A549 (cell line): ENCODE measurements at regions not wholly inside any gene's neighbourhood (a gene's known extent, or its start where the extent isn't known, plus 50 kb on each side); places are given as distances from the start of the nearest gene placed in this dataset.

Experiments used
- CEBPB ChIP-seq, 2 experiments: fragments of >200 bp in 1 of 2; sonication (Bioruptor Twin) in 1 of 2; formaldehyde crosslinking in 1 of 2; IDR thresholded peaks; 2 replicates each; pipeline ENCODE4 v1.6.1; 2012 to 2016
- JUN ChIP-seq, 2 experiments: fragments of >200 bp; sonication (Bioruptor Twin); formaldehyde crosslinking; IDR thresholded peaks; 2 replicates in 1 of 2; 3 replicates in 1 of 2; pipeline ENCODE4 v1.6.1; 2016 to 2017
- NPAS2 ChIP-seq: fragments of 250-450 bp; sonication (Bioruptor Pico); IDR thresholded peaks from 2 replicates; pipeline ENCODE4 v1.8.0; 2022; ENCODE audit warnings: mild to moderate bottlenecking, moderate library complexity, borderline replicate concordance
- POLR2A ChIP-seq: IDR thresholded peaks from 2 replicates; pipeline ENCODE4 v1.6.1; 2012; ENCODE audit warnings: mild to moderate bottlenecking, low read length
- RAD21 ChIP-seq, 2 experiments: fragments of >200 bp in 1 of 2; sonication (Bioruptor Twin) in 1 of 2; formaldehyde crosslinking in 1 of 2; IDR thresholded peaks in 1 of 2; conservative IDR thresholded peaks in 1 of 2; 2 replicates in 1 of 2; 3 replicates in 1 of 2; pipeline ENCODE4 v1.6.1; 2012 to 2018; ENCODE audit warnings: inconsistent platforms in 1 of 2
- TF ChIP-seq, protein P1 (sequence below): fragments of 150-350 bp; IDR thresholded peaks from 2 replicates; pipeline ENCODE4 v1.6.1; 2014; ENCODE audit warnings: low read depth, mild to moderate bottlenecking, low read length
- TF ChIP-seq, protein P2 (sequence below): fragments of >200 bp; sonication (Bioruptor Twin); formaldehyde crosslinking; IDR thresholded peaks from 3 replicates; pipeline ENCODE4 v1.5.1; 2016
- TF ChIP-seq, protein P3 (sequence below): fragments of 450-650 bp; IDR thresholded peaks from 2 replicates; pipeline ENCODE4 v1.6.1; 2014; ENCODE audit warnings: antibody characterized with exemption
- TF ChIP-seq, protein P4 (sequence below): fragments of 250-450 bp; sonication (Bioruptor Pico); IDR thresholded peaks from 2 replicates; pipeline ENCODE4 v1.5.0; 2021; ENCODE audit warnings: mild to moderate bottlenecking, moderate library complexity, borderline replicate concordance
- TF ChIP-seq, protein P5 (sequence below): fragments of >200 bp; sonication (Bioruptor Twin); formaldehyde crosslinking; IDR thresholded peaks from 3 replicates; pipeline ENCODE4 v1.6.1; 2016
- TF ChIP-seq, protein P6 (sequence below): fragments of 200-600 bp; sonication (generic); IDR thresholded peaks from 2 replicates; pipeline ENCODE4 v1.6.1; 2016; ENCODE audit warnings: antibody characterized with exemption, mild to moderate bottlenecking, moderate library complexity

DNA sequence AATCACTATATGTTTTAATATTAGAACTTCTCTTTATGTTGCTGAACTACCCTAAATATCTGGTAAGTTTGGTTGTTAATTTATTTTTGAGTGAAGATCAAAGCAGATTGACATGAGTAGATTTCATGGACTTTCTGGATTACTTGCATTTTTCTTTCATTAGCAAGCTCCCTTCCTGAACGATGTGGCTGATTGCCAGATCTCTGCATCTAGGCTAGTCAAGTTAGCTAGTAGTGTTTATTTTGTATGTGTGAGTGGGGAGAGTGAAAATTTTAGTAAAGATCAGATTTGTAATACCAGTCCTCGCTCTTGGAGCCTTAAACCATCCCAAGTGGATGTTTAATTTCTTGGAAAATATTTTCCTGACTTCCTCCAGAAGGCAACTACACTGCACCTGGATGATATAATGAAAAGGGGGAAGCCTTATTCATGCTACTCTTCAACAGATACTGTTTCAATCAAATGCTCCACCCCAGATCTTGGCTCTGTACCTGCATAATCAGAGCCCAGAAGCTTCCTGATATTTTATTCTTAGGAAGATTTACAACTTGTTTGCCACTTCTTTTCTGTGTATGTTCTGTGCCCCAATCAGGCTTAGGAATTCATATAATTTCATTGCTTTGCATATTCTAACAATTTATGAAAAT is 143.2 kb upstream of the GRIA4 start:
- TF ChIP-seq, protein P1, sequence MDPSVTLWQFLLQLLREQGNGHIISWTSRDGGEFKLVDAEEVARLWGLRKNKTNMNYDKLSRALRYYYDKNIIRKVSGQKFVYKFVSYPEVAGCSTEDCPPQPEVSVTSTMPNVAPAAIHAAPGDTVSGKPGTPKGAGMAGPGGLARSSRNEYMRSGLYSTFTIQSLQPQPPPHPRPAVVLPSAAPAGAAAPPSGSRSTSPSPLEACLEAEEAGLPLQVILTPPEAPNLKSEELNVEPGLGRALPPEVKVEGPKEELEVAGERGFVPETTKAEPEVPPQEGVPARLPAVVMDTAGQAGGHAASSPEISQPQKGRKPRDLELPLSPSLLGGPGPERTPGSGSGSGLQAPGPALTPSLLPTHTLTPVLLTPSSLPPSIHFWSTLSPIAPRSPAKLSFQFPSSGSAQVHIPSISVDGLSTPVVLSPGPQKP = no peak
- TF ChIP-seq, protein P2, sequence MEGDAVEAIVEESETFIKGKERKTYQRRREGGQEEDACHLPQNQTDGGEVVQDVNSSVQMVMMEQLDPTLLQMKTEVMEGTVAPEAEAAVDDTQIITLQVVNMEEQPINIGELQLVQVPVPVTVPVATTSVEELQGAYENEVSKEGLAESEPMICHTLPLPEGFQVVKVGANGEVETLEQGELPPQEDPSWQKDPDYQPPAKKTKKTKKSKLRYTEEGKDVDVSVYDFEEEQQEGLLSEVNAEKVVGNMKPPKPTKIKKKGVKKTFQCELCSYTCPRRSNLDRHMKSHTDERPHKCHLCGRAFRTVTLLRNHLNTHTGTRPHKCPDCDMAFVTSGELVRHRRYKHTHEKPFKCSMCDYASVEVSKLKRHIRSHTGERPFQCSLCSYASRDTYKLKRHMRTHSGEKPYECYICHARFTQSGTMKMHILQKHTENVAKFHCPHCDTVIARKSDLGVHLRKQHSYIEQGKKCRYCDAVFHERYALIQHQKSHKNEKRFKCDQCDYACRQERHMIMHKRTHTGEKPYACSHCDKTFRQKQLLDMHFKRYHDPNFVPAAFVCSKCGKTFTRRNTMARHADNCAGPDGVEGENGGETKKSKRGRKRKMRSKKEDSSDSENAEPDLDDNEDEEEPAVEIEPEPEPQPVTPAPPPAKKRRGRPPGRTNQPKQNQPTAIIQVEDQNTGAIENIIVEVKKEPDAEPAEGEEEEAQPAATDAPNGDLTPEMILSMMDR = no peak
- TF ChIP-seq POLR2A = no peak
- TF ChIP-seq, protein P3, sequence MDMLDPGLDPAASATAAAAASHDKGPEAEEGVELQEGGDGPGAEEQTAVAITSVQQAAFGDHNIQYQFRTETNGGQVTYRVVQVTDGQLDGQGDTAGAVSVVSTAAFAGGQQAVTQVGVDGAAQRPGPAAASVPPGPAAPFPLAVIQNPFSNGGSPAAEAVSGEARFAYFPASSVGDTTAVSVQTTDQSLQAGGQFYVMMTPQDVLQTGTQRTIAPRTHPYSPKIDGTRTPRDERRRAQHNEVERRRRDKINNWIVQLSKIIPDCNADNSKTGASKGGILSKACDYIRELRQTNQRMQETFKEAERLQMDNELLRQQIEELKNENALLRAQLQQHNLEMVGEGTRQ = no peak
- TF ChIP-seq, protein P4, sequence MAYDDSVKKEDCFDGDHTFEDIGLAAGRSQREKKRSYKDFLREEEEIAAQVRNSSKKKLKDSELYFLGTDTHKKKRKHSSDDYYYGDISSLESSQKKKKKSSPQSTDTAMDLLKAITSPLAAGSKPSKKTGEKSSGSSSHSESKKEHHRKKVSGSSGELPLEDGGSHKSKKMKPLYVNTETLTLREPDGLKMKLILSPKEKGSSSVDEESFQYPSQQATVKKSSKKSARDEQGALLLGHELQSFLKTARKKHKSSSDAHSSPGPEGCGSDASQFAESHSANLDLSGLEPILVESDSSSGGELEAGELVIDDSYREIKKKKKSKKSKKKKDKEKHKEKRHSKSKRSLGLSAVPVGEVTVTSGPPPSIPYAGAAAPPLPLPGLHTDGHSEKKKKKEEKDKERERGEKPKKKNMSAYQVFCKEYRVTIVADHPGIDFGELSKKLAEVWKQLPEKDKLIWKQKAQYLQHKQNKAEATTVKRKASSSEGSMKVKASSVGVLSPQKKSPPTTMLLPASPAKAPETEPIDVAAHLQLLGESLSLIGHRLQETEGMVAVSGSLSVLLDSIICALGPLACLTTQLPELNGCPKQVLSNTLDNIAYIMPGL (CRISPR knock-in tag) = no peak
- TF ChIP-seq NPAS2 (CRISPR knock-in tag) = no peak
- TF ChIP-seq CEBPB (IDR thresholded peaks at IDR 0.05) = no peak
- TF ChIP-seq RAD21 (conservative IDR thresholded peaks at IDR 0.05 in 1 of 2, IDR thresholded peaks at IDR 0.05 in 1 of 2) = no peak
- TF ChIP-seq, protein P5, sequence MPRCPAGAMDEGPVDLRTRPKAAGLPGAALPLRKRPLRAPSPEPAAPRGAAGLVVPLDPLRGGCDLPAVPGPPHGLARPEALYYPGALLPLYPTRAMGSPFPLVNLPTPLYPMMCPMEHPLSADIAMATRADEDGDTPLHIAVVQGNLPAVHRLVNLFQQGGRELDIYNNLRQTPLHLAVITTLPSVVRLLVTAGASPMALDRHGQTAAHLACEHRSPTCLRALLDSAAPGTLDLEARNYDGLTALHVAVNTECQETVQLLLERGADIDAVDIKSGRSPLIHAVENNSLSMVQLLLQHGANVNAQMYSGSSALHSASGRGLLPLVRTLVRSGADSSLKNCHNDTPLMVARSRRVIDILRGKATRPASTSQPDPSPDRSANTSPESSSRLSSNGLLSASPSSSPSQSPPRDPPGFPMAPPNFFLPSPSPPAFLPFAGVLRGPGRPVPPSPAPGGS = no peak
- TF ChIP-seq, protein P6, sequence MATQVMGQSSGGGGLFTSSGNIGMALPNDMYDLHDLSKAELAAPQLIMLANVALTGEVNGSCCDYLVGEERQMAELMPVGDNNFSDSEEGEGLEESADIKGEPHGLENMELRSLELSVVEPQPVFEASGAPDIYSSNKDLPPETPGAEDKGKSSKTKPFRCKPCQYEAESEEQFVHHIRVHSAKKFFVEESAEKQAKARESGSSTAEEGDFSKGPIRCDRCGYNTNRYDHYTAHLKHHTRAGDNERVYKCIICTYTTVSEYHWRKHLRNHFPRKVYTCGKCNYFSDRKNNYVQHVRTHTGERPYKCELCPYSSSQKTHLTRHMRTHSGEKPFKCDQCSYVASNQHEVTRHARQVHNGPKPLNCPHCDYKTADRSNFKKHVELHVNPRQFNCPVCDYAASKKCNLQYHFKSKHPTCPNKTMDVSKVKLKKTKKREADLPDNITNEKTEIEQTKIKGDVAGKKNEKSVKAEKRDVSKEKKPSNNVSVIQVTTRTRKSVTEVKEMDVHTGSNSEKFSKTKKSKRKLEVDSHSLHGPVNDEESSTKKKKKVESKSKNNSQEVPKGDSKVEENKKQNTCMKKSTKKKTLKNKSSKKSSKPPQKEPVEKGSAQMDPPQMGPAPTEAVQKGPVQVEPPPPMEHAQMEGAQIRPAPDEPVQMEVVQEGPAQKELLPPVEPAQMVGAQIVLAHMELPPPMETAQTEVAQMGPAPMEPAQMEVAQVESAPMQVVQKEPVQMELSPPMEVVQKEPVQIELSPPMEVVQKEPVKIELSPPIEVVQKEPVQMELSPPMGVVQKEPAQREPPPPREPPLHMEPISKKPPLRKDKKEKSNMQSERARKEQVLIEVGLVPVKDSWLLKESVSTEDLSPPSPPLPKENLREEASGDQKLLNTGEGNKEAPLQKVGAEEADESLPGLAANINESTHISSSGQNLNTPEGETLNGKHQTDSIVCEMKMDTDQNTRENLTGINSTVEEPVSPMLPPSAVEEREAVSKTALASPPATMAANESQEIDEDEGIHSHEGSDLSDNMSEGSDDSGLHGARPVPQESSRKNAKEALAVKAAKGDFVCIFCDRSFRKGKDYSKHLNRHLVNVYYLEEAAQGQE = no peak
- no peak for TF ChIP-seq JUN (IDR thresholded peaks at IDR 0.05)
